WTC11 (cell line): ENCODE measurements at regions not wholly inside any gene's neighbourhood (a gene's known extent, or its start where the extent isn't known, plus 50 kb on each side); places are given as distances from the start of the nearest gene placed in this dataset.

ENCODE experiments used
- ATAC-seq: fragments of 200-7000 bp; cut with Tn5 transposase; 2 replicates; pipeline ENCODE4 v1.10.0; 2021; ENCODE audit warnings: mild to moderate bottlenecking, moderate library complexity
- CTCF ChIA-PET: fragments of 300-600 bp; sonication (Branson Sonifier 250); formaldehyde crosslinking; loops from one replicate; lab custom pipeline; 2021; ENCODE audit warnings: antibody characterized with exemption; lab: Charles Lee
- POLR2A ChIA-PET: fragments of 350-600 bp; sonication (Branson Sonifier 250); formaldehyde crosslinking; loops from one replicate; lab custom pipeline; 2021; ENCODE audit warnings: antibody characterized with exemption; lab: Charles Lee
- DNase-seq: peaks from one replicate; pipeline ENCODE4 v3.0.0; 2021; ENCODE audit warnings: low spot score
- H3K27ac Mint-ChIP-seq: 2 replicates; pipeline ENCODE4 v1.8.0; 2021; ENCODE audit warnings: mixed read lengths
- H3K27me3 Mint-ChIP-seq: 2 replicates; pipeline ENCODE4 v1.8.0; 2021; ENCODE audit warnings: low read depth, mild to moderate bottlenecking, moderate library complexity, mixed read lengths
- H3K36me3 Mint-ChIP-seq: 2 replicates; pipeline ENCODE4 v1.8.0; 2021; ENCODE audit warnings: mixed read lengths
- H3K4me1 Mint-ChIP-seq: 2 replicates; pipeline ENCODE4 v1.8.0; 2022; ENCODE audit warnings: mixed read lengths
- H3K4me3 Mint-ChIP-seq: 2 replicates; pipeline ENCODE4 v1.8.0; 2021; ENCODE audit warnings: mild to moderate bottlenecking, moderate library complexity, mixed read lengths
- H3K9me3 Mint-ChIP-seq: 2 replicates; pipeline ENCODE4 v1.8.0; 2021; ENCODE audit warnings: mixed read lengths
- IRF2 ChIP-seq: sonication (generic); formaldehyde crosslinking; IDR thresholded peaks from 2 replicates; pipeline ENCODE4 v1.8.0; 2022; ENCODE audit warnings: low read depth, missing genetic modification reagents, borderline replicate concordance
- NFATC4 ChIP-seq: fragments of 250-450 bp; sonication (Bioruptor Pico); IDR thresholded peaks from 2 replicates; pipeline ENCODE4 v1.9.0; 2021; ENCODE audit warnings: mild to moderate bottlenecking
- NFE2L1 ChIP-seq: sonication (generic); formaldehyde crosslinking; IDR thresholded peaks from 2 replicates; pipeline ENCODE4 v1.8.1; 2023; ENCODE audit warnings: missing genetic modification reagents
- NFYB ChIP-seq: sonication (generic); formaldehyde crosslinking; conservative IDR thresholded peaks from 2 replicates; pipeline ENCODE4 v1.8.0; 2022; ENCODE audit warnings: low read depth, missing genetic modification reagents
- NR1H2 ChIP-seq: sonication (generic); formaldehyde crosslinking; IDR thresholded peaks from 2 replicates; pipeline ENCODE4 v1.9.0; 2021; ENCODE audit warnings: mild to moderate bottlenecking, moderate library complexity, missing genetic modification reagents
- TEAD4 ChIP-seq: sonication (generic); formaldehyde crosslinking; IDR thresholded peaks from 2 replicates; pipeline ENCODE4 v1.8.0; 2022; ENCODE audit warnings: mild to moderate bottlenecking, missing genetic modification reagents
- ZBTB21 ChIP-seq: sonication (generic); formaldehyde crosslinking; IDR thresholded peaks from 2 replicates; pipeline ENCODE4 v1.8.1; 2023; ENCODE audit warnings: mild to moderate bottlenecking, missing genetic modification reagents, borderline replicate concordance
- ZNF138 ChIP-seq: sonication (generic); formaldehyde crosslinking; conservative IDR thresholded peaks from 2 replicates; pipeline ENCODE4 v1.8.1; 2022; ENCODE audit warnings: mild to moderate bottlenecking, moderate library complexity, missing genetic modification reagents
- TF ChIP-seq, protein P1 (sequence below): sonication (generic); formaldehyde crosslinking; IDR thresholded peaks from 2 replicates; pipeline ENCODE4 v1.8.0; 2023; ENCODE audit warnings: missing genetic modification reagents, mild to moderate bottlenecking, borderline replicate concordance
- TF ChIP-seq, protein P2 (sequence below): sonication (generic); formaldehyde crosslinking; IDR thresholded peaks from 2 replicates; pipeline ENCODE4 v1.8.0; 2023; ENCODE audit warnings: missing genetic modification reagents
- TF ChIP-seq, protein P3 (sequence below): fragments of 200-600 bp; IDR thresholded peaks from 2 replicates; pipeline ENCODE4 v1.8.0; 2022; ENCODE audit warnings: antibody characterized with exemption
- TF ChIP-seq, protein P4 (sequence below): sonication (generic); formaldehyde crosslinking; IDR thresholded peaks from 2 replicates; pipeline ENCODE4 v1.8.0; 2022; ENCODE audit warnings: mild to moderate bottlenecking, missing genetic modification reagents
- TF ChIP-seq, protein P5 (sequence below): sonication (generic); formaldehyde crosslinking; IDR thresholded peaks from 2 replicates; pipeline ENCODE4 v1.8.0; 2023; ENCODE audit warnings: mild to moderate bottlenecking, missing genetic modification reagents
- TF ChIP-seq, protein P6 (sequence below): sonication (generic); formaldehyde crosslinking; IDR thresholded peaks from 2 replicates; pipeline ENCODE4 v1.8.0; 2022; ENCODE audit warnings: mild to moderate bottlenecking, missing genetic modification reagents
- TF ChIP-seq, protein P7 (sequence below): sonication (generic); formaldehyde crosslinking; IDR thresholded peaks from 2 replicates; pipeline ENCODE4 v1.8.1; 2023; ENCODE audit warnings: mild to moderate bottlenecking, missing genetic modification reagents, moderate library complexity

DNA sequence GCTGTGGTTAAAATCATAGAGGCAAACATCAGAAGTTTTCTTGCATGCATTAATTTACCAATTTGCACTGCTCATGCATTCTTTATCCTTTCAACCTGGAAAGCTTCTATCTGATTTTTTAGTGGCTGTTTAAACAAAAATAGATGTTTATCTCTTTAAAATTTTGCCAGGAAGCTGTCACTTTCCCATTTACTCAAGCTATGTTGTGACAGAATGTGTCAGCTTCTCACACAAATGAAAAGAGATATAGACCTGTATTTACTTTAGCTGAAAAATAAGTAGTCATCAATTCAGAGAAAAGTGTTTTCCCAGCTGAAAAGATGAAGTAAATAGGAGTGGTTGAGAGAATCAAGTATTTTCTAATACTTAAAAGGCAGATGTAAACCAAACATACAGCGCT lies 872.8 kb downstream of the DACH1 start:
- ATAC-seq (no peak), DNase-seq (no peak)
- ChIA-PET CTCF (no interaction called here), POLR2A (no interaction called here)
- Mint-ChIP-seq H3K36me3 (no peaks in the 10 kb centered on the region), H3K4me1 (peaks cover 6% of the 10 kb centered on the region; the same call in 1 of the 2 replicates), H3K27ac (no peak overlapping the region), H3K9me3 (no peaks in the 10 kb centered on the region), H3K27me3 (no peaks in the 10 kb centered on the region), H3K4me3 (no peak overlapping the region)
- TF ChIP-seq, protein P1, sequence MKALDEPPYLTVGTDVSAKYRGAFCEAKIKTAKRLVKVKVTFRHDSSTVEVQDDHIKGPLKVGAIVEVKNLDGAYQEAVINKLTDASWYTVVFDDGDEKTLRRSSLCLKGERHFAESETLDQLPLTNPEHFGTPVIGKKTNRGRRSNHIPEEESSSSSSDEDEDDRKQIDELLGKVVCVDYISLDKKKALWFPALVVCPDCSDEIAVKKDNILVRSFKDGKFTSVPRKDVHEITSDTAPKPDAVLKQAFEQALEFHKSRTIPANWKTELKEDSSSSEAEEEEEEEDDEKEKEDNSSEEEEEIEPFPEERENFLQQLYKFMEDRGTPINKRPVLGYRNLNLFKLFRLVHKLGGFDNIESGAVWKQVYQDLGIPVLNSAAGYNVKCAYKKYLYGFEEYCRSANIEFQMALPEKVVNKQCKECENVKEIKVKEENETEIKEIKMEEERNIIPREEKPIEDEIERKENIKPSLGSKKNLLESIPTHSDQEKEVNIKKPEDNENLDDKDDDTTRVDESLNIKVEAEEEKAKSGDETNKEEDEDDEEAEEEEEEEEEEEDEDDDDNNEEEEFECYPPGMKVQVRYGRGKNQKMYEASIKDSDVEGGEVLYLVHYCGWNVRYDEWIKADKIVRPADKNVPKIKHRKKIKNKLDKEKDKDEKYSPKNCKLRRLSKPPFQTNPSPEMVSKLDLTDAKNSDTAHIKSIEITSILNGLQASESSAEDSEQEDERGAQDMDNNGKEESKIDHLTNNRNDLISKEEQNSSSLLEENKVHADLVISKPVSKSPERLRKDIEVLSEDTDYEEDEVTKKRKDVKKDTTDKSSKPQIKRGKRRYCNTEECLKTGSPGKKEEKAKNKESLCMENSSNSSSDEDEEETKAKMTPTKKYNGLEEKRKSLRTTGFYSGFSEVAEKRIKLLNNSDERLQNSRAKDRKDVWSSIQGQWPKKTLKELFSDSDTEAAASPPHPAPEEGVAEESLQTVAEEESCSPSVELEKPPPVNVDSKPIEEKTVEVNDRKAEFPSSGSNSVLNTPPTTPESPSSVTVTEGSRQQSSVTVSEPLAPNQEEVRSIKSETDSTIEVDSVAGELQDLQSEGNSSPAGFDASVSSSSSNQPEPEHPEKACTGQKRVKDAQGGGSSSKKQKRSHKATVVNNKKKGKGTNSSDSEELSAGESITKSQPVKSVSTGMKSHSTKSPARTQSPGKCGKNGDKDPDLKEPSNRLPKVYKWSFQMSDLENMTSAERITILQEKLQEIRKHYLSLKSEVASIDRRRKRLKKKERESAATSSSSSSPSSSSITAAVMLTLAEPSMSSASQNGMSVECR (CRISPR knock-in tag) = no peak
- no peak for TF ChIP-seq NFYB (CRISPR knock-in tag)
- TF ChIP-seq, protein P2, sequence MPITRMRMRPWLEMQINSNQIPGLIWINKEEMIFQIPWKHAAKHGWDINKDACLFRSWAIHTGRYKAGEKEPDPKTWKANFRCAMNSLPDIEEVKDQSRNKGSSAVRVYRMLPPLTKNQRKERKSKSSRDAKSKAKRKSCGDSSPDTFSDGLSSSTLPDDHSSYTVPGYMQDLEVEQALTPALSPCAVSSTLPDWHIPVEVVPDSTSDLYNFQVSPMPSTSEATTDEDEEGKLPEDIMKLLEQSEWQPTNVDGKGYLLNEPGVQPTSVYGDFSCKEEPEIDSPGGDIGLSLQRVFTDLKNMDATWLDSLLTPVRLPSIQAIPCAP (CRISPR knock-in tag) = no peak
- TF ChIP-seq, protein P3, sequence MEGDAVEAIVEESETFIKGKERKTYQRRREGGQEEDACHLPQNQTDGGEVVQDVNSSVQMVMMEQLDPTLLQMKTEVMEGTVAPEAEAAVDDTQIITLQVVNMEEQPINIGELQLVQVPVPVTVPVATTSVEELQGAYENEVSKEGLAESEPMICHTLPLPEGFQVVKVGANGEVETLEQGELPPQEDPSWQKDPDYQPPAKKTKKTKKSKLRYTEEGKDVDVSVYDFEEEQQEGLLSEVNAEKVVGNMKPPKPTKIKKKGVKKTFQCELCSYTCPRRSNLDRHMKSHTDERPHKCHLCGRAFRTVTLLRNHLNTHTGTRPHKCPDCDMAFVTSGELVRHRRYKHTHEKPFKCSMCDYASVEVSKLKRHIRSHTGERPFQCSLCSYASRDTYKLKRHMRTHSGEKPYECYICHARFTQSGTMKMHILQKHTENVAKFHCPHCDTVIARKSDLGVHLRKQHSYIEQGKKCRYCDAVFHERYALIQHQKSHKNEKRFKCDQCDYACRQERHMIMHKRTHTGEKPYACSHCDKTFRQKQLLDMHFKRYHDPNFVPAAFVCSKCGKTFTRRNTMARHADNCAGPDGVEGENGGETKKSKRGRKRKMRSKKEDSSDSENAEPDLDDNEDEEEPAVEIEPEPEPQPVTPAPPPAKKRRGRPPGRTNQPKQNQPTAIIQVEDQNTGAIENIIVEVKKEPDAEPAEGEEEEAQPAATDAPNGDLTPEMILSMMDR = no peak
- no peak for TF ChIP-seq TEAD4 (CRISPR knock-in tag)
- TF ChIP-seq, protein P4, sequence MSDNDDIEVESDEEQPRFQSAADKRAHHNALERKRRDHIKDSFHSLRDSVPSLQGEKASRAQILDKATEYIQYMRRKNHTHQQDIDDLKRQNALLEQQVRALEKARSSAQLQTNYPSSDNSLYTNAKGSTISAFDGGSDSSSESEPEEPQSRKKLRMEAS (CRISPR knock-in tag) = no peak
- TF ChIP-seq ZNF138 (CRISPR knock-in tag) = no peak
- TF ChIP-seq, protein P5, sequence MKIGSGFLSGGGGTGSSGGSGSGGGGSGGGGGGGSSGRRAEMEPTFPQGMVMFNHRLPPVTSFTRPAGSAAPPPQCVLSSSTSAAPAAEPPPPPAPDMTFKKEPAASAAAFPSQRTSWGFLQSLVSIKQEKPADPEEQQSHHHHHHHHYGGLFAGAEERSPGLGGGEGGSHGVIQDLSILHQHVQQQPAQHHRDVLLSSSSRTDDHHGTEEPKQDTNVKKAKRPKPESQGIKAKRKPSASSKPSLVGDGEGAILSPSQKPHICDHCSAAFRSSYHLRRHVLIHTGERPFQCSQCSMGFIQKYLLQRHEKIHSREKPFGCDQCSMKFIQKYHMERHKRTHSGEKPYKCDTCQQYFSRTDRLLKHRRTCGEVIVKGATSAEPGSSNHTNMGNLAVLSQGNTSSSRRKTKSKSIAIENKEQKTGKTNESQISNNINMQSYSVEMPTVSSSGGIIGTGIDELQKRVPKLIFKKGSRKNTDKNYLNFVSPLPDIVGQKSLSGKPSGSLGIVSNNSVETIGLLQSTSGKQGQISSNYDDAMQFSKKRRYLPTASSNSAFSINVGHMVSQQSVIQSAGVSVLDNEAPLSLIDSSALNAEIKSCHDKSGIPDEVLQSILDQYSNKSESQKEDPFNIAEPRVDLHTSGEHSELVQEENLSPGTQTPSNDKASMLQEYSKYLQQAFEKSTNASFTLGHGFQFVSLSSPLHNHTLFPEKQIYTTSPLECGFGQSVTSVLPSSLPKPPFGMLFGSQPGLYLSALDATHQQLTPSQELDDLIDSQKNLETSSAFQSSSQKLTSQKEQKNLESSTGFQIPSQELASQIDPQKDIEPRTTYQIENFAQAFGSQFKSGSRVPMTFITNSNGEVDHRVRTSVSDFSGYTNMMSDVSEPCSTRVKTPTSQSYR (CRISPR knock-in tag) = no peak
- TF ChIP-seq ZBTB21 = no peak
- TF ChIP-seq, protein P6, sequence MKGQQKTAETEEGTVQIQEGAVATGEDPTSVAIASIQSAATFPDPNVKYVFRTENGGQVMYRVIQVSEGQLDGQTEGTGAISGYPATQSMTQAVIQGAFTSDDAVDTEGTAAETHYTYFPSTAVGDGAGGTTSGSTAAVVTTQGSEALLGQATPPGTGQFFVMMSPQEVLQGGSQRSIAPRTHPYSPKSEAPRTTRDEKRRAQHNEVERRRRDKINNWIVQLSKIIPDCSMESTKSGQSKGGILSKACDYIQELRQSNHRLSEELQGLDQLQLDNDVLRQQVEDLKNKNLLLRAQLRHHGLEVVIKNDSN (CRISPR knock-in tag) = no peak
- no peak for TF ChIP-seq NFE2L1 (CRISPR knock-in tag)
- no peak for TF ChIP-seq NFATC4 (CRISPR knock-in tag)

DNA sequence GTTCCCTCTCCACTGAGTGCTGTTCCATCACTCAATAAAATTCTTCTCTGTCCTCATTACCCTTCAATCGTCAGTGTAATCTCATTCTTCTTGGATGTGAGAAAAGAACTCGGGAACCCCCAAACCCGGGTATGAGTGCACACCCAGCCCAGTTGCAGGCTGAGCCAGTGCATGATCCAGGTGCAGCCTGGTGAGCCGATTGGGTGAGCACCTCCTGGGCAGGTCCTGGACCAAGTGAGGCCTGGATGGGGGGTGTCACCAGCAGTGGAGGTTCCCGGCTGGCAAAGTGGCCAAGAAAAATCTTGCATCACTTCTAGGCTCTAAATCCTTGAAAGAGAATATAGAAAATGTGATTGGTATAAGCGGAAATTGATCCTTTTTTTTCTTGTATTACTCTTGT lies 878.8 kb upstream of the KLHL1 start:
- DNase-seq = no peak
- ChIA-PET POLR2A (no interaction called here), CTCF (no interaction called here)
- peaks cover 18% of the 10 kb centered on the region for H3K9me3 Mint-ChIP-seq
- H3K27ac Mint-ChIP-seq = no peak overlapping the region
- no peak for ATAC-seq
- no peak overlapping the region for H3K4me3 Mint-ChIP-seq
- no peaks in the 10 kb centered on the region for H3K36me3 Mint-ChIP-seq
- TF ChIP-seq, protein P7, sequence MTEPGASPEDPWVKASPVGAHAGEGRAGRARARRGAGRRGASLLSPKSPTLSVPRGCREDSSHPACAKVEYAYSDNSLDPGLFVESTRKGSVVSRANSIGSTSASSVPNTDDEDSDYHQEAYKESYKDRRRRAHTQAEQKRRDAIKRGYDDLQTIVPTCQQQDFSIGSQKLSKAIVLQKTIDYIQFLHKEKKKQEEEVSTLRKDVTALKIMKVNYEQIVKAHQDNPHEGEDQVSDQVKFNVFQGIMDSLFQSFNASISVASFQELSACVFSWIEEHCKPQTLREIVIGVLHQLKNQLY (CRISPR knock-in tag) = no peak
- TF ChIP-seq NR1H2 (CRISPR knock-in tag) (no peak), IRF2 (CRISPR knock-in tag) (no peak)
- TF ChIP-seq, all 79 proteins: peak for 0
- peaks cover 14% of the 10 kb centered on the region for H3K4me1 Mint-ChIP-seq
- H3K27me3 Mint-ChIP-seq = no peaks in the 10 kb centered on the region; the same call in 1 of the 2 replicates
